ENCODE measurements at regions not wholly inside any gene's neighbourhood (a gene's known extent, or its start where the extent isn't known, plus 50 kb on each side); places are given as distances from the start of the nearest gene placed in this dataset.

DNA sequence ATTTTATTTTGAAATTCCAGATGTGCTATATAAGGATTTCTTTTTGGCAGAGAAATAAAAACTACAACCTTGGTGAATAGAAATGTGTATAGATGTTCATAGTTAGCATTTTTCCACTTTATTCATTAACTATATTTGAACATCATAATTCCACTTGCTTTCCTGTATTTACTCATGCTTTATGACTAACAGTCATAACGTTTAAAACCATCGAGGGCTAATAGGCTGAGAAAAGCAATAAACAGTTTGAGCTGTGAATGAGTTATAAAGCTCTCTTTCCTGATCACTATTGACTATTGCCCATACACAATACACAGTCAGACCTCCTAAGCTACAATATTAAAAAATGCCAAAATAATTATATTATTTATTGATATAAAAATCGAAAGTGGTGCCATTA is 502.1 kb upstream of the RASGRP1 start:
- no peaks in the 10 kb centered on the region for H3K4me1 Mint-ChIP-seq
- H3K9me3 Mint-ChIP-seq, result peaks cover 7% of the 10 kb centered on the region
- DNase-seq, result no peak
- H3K4me3 Mint-ChIP-seq, result no peak overlapping the region
- TF ChIP-seq, protein P1, sequence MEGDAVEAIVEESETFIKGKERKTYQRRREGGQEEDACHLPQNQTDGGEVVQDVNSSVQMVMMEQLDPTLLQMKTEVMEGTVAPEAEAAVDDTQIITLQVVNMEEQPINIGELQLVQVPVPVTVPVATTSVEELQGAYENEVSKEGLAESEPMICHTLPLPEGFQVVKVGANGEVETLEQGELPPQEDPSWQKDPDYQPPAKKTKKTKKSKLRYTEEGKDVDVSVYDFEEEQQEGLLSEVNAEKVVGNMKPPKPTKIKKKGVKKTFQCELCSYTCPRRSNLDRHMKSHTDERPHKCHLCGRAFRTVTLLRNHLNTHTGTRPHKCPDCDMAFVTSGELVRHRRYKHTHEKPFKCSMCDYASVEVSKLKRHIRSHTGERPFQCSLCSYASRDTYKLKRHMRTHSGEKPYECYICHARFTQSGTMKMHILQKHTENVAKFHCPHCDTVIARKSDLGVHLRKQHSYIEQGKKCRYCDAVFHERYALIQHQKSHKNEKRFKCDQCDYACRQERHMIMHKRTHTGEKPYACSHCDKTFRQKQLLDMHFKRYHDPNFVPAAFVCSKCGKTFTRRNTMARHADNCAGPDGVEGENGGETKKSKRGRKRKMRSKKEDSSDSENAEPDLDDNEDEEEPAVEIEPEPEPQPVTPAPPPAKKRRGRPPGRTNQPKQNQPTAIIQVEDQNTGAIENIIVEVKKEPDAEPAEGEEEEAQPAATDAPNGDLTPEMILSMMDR (IDR thresholded peaks at IDR 0.05), result no peak
- H3K27me3 Mint-ChIP-seq (ENCODE audit: low read depth, poor library complexity), result no peaks in the 10 kb centered on the region
- no peaks in the 10 kb centered on the region for H3K36me3 Mint-ChIP-seq (ENCODE audit: low read depth)
- H3K27ac Mint-ChIP-seq, result no peak overlapping the region

DNA sequence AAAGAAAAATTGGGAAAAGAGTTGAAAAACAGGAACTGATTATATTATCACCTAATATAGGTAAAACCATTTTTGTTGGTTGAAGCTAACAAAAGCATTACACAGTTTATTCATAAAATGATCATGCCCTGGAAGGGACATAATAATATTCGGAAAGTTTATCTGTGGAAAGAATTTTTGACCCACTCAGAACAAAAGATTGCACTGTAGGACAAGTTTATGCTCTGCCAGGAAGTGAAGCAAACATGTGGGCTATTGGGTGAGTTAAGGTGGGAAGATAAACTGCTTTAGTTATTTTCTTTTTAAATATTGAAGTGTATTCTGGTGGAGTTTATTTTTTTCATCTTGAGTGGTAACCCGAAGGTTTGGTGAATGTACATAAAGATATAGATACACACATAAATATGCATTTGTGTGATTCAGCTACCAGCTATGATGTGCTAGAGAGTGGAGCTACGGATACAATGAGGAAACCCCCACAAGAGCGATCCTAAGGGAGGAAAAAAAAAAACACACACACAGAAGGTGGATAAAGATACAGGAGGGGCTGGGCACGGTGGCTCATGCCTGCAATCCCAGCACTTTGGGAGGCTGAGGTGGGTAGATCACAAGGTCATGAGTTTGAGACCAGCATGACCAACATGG is 506.4 kb upstream of the THBS1 start:
- Mint-ChIP-seq H3K9me3 (no peaks in the 10 kb centered on the region), H3K36me3 (ENCODE audit: low read depth) (no peaks in the 10 kb centered on the region), H3K4me3 (no peak overlapping the region), H3K27ac (no peak overlapping the region), H3K4me1 (peaks cover 5% of the 10 kb centered on the region), H3K27me3 (ENCODE audit: low read depth, poor library complexity) (peaks cover 3% of the 10 kb centered on the region)
- TF ChIP-seq, protein P1 (IDR thresholded peaks at IDR 0.05), result no peak
- no peak for DNase-seq

DNA sequence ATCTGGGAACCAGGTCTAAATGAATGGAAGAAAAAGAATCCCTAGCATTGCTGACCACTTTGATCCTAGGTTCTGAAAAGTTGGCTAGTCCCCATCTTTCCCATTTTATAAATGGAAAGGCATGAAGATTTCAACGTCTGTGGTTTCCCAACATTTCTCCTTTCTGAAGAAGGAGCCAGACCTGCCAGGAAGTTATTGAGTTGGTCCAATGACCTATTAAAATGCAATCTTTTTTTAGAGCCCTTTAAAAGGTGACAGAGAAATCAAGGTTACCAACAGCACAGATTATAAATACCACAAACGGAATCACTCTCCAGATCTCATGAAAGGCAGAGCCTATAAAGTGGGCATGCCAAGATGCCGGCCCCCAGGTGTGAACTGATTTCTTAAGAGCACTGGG is 505.6 kb upstream of the THBS1 start:
- H3K4me1 Mint-ChIP-seq, result peaks cover 5% of the 10 kb centered on the region
- H3K27me3 Mint-ChIP-seq (ENCODE audit: low read depth, poor library complexity), result peaks cover 3% of the 10 kb centered on the region
- H3K9me3 Mint-ChIP-seq, result no peaks in the 10 kb centered on the region
- H3K4me3 Mint-ChIP-seq, result no peak overlapping the region
- no peaks in the 10 kb centered on the region for H3K36me3 Mint-ChIP-seq (ENCODE audit: low read depth)
- H3K27ac Mint-ChIP-seq, result no peak overlapping the region
- TF ChIP-seq, protein P1 (IDR thresholded peaks at IDR 0.05), result no peak
- DNase-seq, result no peak

DNA sequence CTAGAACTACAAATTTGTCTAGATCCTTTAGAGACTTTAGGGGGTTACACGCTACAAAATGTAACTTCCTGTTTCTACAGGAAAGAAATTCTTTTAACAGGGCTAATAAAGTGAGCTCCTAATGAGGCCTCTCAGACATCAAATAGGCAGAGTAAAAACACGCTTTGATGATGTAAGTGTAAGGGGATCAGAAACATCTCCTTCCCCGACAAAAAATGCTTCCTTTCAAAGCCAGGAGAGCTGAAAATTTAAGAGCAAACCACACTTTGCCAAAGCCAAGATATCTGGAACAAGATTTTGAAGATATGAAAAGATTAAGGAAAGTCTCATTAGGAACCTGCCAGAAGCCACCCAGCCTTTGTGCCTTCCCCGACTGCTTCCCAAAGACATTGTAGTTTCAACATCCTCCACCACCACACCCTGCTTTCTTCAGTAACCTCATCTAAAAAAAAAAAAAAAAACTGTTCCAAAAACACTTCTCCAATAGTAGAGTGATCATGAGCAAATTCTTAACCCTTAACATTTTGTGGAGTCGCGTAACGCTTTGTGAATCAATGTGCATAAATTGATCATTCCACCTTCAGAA is 505.0 kb upstream of the THBS1 start:
- TF ChIP-seq, protein P1 (IDR thresholded peaks at IDR 0.05), result no peak
- no peak overlapping the region for H3K4me3 Mint-ChIP-seq
- peaks cover 5% of the 10 kb centered on the region for H3K4me1 Mint-ChIP-seq
- H3K9me3 Mint-ChIP-seq, result no peaks in the 10 kb centered on the region
- H3K36me3 Mint-ChIP-seq (ENCODE audit: low read depth), result no peaks in the 10 kb centered on the region
- no peak overlapping the region for H3K27ac Mint-ChIP-seq
- DNase-seq, result no peak
- H3K27me3 Mint-ChIP-seq (ENCODE audit: low read depth, poor library complexity), result peaks cover 3% of the 10 kb centered on the region

DNA sequence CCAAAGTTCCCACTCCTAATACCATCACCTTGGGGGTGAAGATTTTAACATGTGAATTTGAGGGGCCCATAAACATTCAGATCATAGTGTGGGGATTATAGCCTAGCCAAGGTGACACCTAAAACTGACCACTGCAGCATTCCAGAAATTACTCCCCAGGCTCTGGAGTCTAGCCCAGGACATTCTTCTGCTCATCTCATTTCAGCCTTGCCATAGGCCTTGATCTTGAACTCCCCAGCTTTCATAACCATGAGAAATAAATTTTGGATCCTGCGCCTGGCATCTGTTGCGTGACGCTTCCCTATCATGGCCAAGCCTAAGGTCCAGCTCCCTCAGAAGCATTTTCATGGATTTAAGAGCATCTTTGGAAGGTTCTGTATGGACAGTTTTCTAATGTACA is 502.9 kb upstream of the THBS1 start:
- Mint-ChIP-seq H3K36me3 (ENCODE audit: low read depth) (no peaks in the 10 kb centered on the region), H3K27me3 (ENCODE audit: low read depth, poor library complexity) (peaks cover 3% of the 10 kb centered on the region), H3K4me3 (no peak overlapping the region), H3K27ac (no peak overlapping the region), H3K4me1 (peaks cover 5% of the 10 kb centered on the region), H3K9me3 (no peaks in the 10 kb centered on the region)
- no peak for DNase-seq
- TF ChIP-seq, protein P1 (IDR thresholded peaks at IDR 0.05), result no peak

DNA sequence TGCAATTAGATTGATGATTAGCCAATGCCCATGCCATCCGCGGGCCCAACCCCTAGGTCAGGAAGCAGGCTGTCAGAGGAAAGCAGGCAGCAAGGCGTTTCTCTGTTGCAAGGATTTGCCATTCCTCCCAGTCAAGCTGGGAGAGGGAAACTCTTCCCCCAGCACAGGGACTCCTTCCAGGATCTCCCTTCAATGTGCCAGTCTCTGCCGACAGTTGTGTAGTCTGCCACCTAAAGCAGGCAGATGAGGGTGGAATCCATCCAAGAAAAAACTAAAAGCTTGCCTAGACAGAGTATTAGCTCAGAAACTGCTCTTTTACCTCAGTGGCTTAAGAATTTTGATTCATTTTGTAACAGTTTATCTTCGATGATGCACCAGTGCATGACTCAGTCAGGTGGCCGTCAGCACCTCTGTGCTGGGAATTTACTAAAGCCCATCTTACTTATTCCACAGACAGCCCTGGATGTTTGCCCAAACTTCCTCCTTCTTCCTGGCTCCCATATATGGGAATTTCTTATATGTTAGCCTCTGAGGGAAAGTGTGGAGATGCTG is 501.5 kb upstream of the THBS1 start:
- Mint-ChIP-seq H3K27me3 (ENCODE audit: low read depth, poor library complexity) (peaks cover 3% of the 10 kb centered on the region), H3K36me3 (ENCODE audit: low read depth) (no peaks in the 10 kb centered on the region), H3K4me3 (no peak overlapping the region), H3K27ac (no peak overlapping the region), H3K9me3 (no peaks in the 10 kb centered on the region), H3K4me1 (peaks cover 5% of the 10 kb centered on the region)
- no peak for DNase-seq
- TF ChIP-seq, protein P1 (IDR thresholded peaks at IDR 0.05), result no peak

Measured in nephron progenitor cell (in vitro differentiated cells).